ENCODE measurements at regions not wholly inside any gene's neighbourhood (a gene's known extent, or its start where the extent isn't known, plus 50 kb on each side); places are given as distances from the start of the nearest gene placed in this dataset.

DNA sequence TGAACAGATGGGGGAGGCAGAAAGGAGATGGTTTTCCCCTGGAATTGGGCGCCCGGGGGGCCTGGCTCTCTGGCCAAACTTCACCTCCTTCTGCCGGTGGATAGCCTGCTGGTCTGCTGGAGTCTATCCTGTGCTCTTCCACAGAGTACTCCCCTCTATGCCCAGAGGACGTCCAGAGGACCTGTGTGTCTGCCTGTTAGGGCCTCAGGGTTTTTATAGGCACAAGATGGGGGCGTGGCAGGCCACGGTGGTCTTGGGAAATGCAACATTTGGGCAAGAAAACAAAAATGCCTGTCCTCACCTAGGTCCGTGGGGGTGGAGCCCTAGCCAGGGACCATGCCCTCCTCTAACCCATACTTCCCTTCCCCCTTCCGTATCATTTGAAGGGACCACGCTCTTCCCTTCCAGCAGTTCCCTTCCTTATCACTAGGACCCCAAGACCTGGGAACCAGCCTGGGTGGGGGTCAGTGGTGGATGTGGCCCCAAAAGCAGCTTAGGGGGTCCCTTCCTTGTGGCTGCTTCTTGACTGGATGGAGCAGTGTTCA lies 53.6 kb upstream of the ZNF337 start:
- ATAC-seq (no peak), DNase-seq (no peak)
- H3K27me3 Mint-ChIP-seq (ENCODE audit: low read depth) = no peaks in the 10 kb centered on the region
- no peaks in the 10 kb centered on the region for H3K9me3 Mint-ChIP-seq
- H3K4me3 Mint-ChIP-seq = peak overlapping the region; percentile 86
- H3K4me1 Mint-ChIP-seq (ENCODE audit: low read depth) = peaks cover 14% of the 10 kb centered on the region
- peaks cover 1% of the 10 kb centered on the region for H3K36me3 Mint-ChIP-seq (ENCODE audit: insufficient read depth)

DNA sequence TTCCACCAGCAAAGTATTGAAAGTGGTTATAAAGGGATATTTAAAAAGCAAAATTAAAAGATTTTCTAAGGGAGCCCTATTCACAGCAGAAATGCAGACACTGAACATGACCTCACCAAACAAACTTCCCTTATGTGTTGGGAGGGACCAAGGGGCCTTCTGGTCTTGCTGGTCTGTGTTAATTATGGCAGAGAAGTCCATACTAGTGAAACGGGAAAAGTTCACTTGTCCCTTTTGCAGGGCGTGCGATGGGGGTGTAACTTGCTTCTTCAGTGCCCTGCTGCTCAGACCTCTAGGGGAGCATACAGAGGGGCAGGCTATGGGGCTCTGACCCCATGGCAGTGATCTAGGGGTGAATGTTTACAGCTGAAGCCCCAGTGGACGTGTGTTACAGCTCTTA lies 53.0 kb upstream of the ZNF337 start:
- Mint-ChIP-seq H3K27me3 (ENCODE audit: low read depth) (no peaks in the 10 kb centered on the region), H3K4me1 (ENCODE audit: low read depth) (peaks cover 14% of the 10 kb centered on the region), H3K4me3 (no peak overlapping the region), H3K36me3 (ENCODE audit: insufficient read depth) (peaks cover under 1% of the 10 kb centered on the region), H3K9me3 (no peaks in the 10 kb centered on the region)
- DNase-seq = no peak
- ATAC-seq = no peak
